Occipital lobe (tissue), 1 donor: ENCODE measurements at regions not wholly inside any gene's neighbourhood (a gene's known extent, or its start where the extent isn't known, plus 50 kb on each side); places are given as distances from the start of the nearest gene placed in this dataset.

Experiments used
- DNase-seq: peaks from one replicate; lab custom pipeline; 2025; lab: John Stamatoyannopoulos, UW

- DNase-seq: no peak
These were observed 381.7 kb downstream of the GPAM start for GRCh38 chr10:111801841-111802240.

GRCh38 chr10:111804781-111805180 is 378.8 kb downstream of the GPAM start:
- no peak for DNase-seq

- DNase-seq: no peak
These were observed 372.0 kb downstream of the GPAM start for GRCh38 chr10:111811517-111811916.

GRCh38 chr10:111820471-111820870 is 363.1 kb downstream of the GPAM start:
- DNase-seq: no peak

GRCh38 chr10:111821871-111822270 is 361.7 kb downstream of the GPAM start:
- DNase-seq: peak; percentile 38

GRCh38 chr10:111822661-111823060 is 360.9 kb downstream of the GPAM start:
- DNase-seq: no peak

GRCh38 chr10:111824128-111824527 is 359.4 kb downstream of the GPAM start:
- no peak for DNase-seq

- no peak for DNase-seq
These were observed 353.2 kb downstream of the GPAM start for GRCh38 chr10:111830359-111830758.

GRCh38 chr10:111831058-111831457 is 352.5 kb downstream of the GPAM start:
- no peak for DNase-seq

GRCh38 chr10:111833251-111833650 is 350.3 kb downstream of the GPAM start:
- no peak for DNase-seq

- DNase-seq: peak; percentile 9
These were observed 348.0 kb downstream of the GPAM start for GRCh38 chr10:111835574-111835973.

- no peak for DNase-seq
These were observed 347.5 kb downstream of the GPAM start for GRCh38 chr10:111836064-111836463.

GRCh38 chr10:111836571-111836970 is 347.0 kb downstream of the GPAM start:
- DNase-seq: no peak

GRCh38 chr10:111837086-111837485 is 346.5 kb downstream of the GPAM start:
- DNase-seq: no peak

GRCh38 chr10:111837985-111838384 is 345.6 kb downstream of the GPAM start:
- no peak for DNase-seq

GRCh38 chr10:111840546-111840945 is 343.0 kb downstream of the GPAM start:
- no peak for DNase-seq

- no peak for DNase-seq
These were observed 330.8 kb downstream of the GPAM start for GRCh38 chr10:111852801-111853200.

- DNase-seq: no peak
These were observed 326.9 kb downstream of the GPAM start for GRCh38 chr10:111856631-111857030.

GRCh38 chr10:111865550-111865949 is 318.0 kb downstream of the GPAM start:
- DNase-seq: no peak

GRCh38 chr10:111871458-111871857 is 312.1 kb downstream of the GPAM start:
- DNase-seq: no peak

GRCh38 chr10:111872591-111872990 is 311.0 kb downstream of the GPAM start:
- DNase-seq: no peak

- DNase-seq: no peak
These were observed 310.5 kb downstream of the GPAM start for GRCh38 chr10:111873041-111873440.

GRCh38 chr10:111873621-111874135 is 309.9 kb downstream of the GPAM start:
- no peak for DNase-seq

GRCh38 chr10:111874576-111874975 is 309.0 kb downstream of the GPAM start:
- no peak for DNase-seq
